ENCODE measurements at regions not wholly inside any gene's neighbourhood (a gene's known extent, or its start where the extent isn't known, plus 50 kb on each side); places are given as distances from the start of the nearest gene placed in this dataset.
A peak's percentile ranks its signal among the peaks of the same experiment; 100 is the strongest.

DNA sequence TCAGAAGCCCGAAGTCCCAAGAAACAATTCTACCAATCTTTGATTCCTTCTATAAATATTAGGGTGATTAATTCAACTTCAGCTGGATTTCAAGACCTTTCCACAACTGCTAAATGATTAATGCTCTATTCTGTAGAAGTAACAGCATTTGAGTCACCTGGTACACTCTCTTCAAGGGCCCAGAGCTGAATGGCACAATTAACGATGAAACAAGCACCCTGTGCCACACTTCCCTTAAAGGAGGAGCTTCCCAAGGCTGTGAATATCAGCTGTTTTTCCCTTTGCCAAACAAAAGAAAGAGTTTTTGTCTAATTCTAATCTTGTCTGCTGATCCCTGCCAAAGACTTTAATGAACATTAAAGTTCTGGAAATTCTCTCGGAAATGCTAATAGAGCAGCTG, 56.0 kb downstream of the BOD1L2 start:
- DNase-seq (ENCODE audit: low spot score) = no peak

DNA sequence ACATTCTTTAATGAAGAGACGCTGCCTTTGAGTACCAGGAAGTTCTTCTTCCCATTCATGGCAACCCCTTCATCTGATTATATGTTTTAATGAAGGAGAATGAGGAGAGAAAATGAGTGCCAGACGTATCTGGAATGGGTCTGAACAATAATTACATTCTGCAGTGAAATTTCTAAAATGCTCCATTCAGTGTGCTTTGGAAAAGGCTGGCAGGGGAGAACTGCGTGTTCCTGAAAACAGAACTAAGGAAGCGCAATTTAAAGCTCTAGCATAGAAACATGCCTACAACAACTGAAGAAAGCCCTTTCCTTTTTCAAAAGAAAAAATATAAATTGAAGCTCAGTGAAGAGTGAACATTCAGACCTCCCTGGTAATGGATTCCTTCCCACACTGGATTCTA, 58.8 kb downstream of the BOD1L2 start:
- no peak for DNase-seq (ENCODE audit: low spot score)

- DNase-seq (ENCODE audit: low spot score) = no peak
Measured at GRCh38 chr18:57207124-57207916, 60.4 kb downstream of the BOD1L2 start.

GRCh38 chr18:57208047-57208446, 61.2 kb downstream of the BOD1L2 start:
- peak; percentile 43 for DNase-seq (ENCODE audit: low spot score)

GRCh38 chr18:57209713-57210106, 62.8 kb downstream of the BOD1L2 start:
- no peak for DNase-seq (ENCODE audit: low spot score)

DNA sequence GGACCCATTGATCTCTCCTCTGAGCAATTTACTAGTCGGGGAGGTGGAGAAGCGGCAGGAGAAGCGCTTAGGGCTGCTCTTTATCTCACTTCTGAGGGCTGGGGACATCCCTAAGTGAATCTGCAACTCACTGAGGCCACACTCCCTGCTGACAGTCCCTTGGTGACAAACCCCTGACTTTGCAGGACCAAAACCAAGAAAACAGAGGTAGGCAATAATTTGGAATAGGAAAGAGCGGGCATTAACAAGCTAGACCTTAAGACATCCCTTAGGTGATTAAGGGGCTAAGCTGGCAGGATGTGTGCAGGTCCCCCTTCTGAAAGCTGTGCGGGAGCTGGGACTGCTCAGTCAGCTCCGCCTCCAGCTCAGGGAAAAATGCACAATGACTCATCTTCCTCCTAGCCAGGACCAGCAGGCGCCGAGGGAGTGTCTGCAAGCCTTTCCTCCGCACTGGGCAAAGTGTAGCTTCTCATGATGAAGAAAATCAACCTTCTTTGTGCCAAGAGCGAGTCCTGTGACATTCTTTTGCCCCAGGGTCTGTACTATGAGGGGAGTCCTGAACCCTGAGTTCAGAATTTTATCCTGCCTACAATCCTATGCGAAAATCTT, 63.3 kb downstream of the BOD1L2 start:
- DNase-seq (ENCODE audit: low spot score) = peak; percentile 94

GRCh38 chr18:57210716-57211411, 64.0 kb downstream of the BOD1L2 start:
- DNase-seq (ENCODE audit: low spot score) = peak; percentile 76

DNA sequence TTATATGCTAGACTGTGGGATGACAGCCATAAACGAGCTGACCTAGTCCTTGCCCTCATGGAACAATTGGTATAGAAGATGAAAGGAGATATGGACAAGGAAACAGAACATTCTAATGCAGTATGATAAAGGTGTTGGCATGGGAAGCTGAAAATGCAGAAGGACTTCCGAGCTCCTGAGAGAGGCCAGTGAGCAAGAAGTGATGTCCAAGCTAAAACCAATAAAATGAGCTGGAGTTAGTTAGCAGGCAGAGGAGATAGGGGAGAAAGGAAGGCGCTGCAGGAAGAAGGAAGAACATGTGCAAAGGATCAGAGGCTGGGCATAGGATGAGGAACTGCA, 64.5 kb downstream of the BOD1L2 start:
- DNase-seq (ENCODE audit: low spot score) = no peak

DNA sequence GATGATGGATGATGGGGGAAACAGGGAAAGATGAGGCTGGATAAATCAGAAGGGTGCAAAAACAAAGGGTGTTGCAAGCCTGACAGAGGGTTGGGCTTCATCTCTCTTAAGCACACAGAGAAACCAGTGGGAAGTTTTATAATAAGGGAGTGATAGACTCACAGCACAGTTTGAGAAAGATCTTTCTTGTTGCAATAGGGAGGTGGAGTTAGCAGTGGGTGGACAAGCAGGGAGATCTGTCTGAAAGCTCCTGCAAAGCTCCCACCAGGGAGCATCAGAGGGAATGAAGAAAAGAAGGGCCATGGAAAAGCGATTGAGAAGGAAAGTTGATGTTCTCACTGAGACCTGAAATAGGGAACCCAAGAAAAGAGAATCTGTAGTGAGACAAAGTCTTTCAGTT, 64.9 kb downstream of the BOD1L2 start:
- no peak for DNase-seq (ENCODE audit: low spot score)

DNA sequence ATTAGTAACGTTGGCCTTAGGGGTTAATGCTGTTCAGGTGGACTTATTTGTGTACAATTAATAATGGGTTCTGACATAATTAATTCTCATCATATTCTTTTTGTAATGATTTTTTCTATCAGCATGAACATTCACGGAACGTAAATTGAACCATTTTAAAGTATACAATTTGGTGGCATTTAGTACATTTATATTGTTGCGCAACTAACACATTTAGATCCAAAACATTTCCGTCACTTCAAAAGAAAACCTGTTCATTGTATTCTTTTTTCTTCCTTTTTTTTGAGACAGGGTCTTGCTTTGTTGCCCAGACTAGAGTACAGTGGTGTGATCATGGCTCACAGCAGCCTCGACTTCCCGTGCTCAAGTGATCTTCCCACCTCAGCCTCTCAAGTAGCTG, 65.8 kb downstream of the BOD1L2 start:
- DNase-seq (ENCODE audit: low spot score) = no peak

GRCh38 chr18:57214976-57215375, 68.1 kb downstream of the BOD1L2 start:
- DNase-seq (ENCODE audit: low spot score) = peak; percentile 86

DNA sequence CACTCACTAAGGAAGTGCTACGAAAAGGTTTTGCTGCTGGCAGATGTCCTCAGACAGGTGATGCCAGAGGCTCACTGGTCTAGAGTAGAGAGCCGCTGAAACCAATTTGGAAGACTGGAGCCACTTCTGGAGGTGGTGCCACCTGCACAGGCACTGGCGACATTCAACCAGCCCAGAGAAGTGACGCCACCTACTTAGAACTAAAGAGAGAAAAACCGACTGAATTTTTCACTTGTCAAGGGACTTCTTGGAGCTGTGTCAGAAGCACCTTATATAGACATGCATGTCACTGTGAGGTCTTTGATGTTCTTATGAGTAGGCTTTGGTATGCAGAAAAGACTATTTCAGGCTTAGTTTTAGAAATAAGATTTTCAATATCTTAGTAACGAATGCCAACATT, 71.4 kb downstream of the BOD1L2 start:
- DNase-seq (ENCODE audit: low spot score) = no peak

DNA sequence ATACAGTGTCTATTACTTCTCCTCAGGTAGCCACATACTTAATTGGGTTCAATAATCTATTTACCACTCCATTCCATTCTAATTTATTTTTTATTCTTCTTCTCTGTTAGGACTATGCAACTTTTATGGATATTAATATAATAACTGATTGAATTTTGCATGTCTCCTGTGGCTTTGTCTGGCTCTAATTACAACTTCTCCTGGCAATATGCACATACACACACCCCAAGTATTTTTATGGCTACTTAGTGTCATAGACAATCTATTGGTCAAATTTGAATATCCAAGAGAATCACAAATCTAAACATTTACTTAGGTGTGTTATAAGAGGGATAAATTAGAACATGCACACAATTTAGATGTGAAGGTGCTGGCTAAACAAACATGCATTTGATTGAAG, 73.1 kb downstream of the BOD1L2 start:
- no peak for DNase-seq (ENCODE audit: low spot score)

GRCh38 chr18:57220480-57220879, 73.6 kb downstream of the BOD1L2 start:
- no peak for DNase-seq (ENCODE audit: low spot score)

DNA sequence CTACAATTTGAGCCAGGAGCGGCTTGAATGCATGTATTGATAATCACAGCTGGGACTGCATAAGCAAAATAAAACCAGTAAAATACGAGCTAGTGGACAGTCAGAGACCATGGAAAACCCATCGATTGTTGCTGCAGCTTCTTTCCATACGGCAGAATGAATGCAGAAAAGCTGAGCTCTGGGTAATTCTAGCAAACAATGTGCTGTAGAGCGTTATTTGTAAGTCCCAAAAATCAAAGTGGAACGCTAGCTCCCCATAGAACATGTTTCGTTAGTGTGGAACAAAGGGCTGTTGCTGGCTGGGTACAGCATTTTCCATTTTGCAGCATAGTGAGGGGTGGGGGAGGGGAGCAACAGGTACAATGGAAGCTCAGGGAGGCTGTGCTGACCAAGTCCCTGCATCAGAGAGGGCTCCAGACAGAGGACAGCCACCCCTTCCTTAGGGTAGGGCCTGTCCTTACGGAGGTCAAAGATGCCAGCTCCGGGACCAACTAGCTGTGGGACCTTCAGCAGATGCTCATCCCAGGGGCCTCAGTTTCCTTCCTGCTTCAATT, 74.1 kb downstream of the BOD1L2 start:
- no peak for DNase-seq (ENCODE audit: low spot score)

DNA sequence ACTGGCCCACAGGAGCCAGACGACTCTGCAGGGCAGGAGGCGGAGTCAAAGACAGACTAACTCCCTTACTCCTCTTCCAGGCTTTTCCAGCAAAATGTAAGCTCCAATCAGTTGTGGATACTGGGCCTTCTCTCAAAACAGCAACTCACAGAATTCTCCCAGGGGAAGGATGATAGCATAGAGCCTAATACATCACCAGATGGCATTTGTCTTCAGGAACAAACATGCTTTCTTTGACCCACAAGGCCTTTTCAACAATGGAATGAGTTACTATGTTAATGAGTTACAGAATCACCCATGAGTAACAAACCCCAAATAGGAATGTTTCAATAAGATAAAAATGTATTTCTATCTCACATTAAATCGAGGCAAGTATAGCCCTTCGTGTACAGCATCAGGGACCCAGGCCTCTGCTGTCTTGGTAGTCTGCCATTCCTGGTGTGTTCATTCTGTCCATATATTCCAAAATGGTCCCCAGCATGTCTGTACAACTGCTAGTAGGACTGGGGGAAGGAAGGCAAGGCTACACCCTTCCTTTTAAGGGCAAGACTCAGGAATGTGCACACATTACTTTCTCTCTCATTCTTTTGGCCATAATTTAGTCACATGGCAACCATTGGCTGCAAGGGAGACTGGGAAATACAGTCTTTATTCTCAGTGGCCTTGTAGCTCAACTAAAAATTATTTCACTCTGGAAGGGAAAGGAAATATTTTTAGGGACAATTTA, 76.4 kb downstream of the BOD1L2 start:
- peak; percentile 98 for DNase-seq (ENCODE audit: low spot score)

DNA sequence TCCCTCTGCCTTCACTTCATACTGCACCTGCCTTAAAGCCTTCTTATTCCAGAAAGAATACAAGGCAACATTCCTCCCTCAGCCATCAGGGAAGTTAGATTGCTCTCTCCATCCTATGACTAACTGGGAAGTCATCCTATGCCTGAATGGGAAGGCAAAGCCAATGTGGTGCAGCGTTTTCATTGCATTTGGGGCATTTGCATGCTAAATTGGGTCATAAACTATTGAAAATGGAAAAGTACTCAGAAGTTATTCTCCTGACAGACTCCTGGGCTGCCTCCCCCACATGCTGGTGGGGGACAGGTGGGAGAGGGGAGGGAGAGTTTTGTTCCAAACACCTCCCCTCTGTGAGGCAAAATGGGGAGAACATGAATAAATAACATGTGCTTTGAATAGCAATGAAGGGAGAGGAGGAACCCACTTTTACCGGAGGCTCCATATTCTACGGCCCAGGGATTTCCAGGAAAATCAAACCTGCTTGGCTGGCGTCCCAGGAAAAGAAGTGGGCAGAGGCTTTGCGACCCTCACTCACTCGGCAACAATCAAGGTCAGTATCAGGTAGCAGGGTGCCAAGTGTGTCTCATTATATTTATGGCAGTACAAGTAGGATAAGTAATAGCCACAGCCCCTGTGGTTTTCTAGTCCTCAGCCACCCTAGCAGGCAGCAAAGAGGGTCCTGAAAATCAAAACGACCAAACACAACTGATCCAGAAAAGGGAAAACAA, 84.1 kb downstream of the BOD1L2 start:
- peak; percentile 71 for DNase-seq (ENCODE audit: low spot score)

- no peak for DNase-seq (ENCODE audit: low spot score)
Measured at GRCh38 chr18:57231864-57232263, 85.0 kb downstream of the BOD1L2 start.

GRCh38 chr18:57234346-57234745, 87.5 kb downstream of the BOD1L2 start:
- DNase-seq (ENCODE audit: low spot score) = no peak

GRCh38 chr18:57241869-57242268, 95.0 kb downstream of the BOD1L2 start:
- no peak for DNase-seq (ENCODE audit: low spot score)

- DNase-seq (ENCODE audit: low spot score) = no peak
Measured at GRCh38 chr18:57242285-57242684, 95.4 kb downstream of the BOD1L2 start.

Measured in kidney tubule cell (primary cell).